GM12878 (cell line): ENCODE measurements at regions not wholly inside any gene's neighbourhood (a gene's known extent, or its start where the extent isn't known, plus 50 kb on each side); places are given as distances from the start of the nearest gene placed in this dataset.

Experiments
- ATAC-seq: fragments of 200-7000 bp; cut with Tn5 transposase; 3 replicates; pipeline ENCODE4 v1.9.1; 2020; ENCODE audit warnings: mild to moderate bottlenecking, moderate library complexity
- BruUV-seq: library from RNA; stranded (reverse); fragments of 400-500 nt; replicated peaks from 2 replicates; lab custom pipeline; 2021; lab: Mats Ljungman, UMichigan
- CTCF ChIA-PET: fragments of 300-600 bp; sonication (Branson Sonifier 250); formaldehyde crosslinking; extraction: SDS; loops from one replicate; lab custom pipeline; 2021; ENCODE audit warnings: inconsistent platforms; lab: Yijun Ruan, JAX
- POLR2A ChIA-PET: fragments of 350-600 bp; formaldehyde crosslinking; extraction: SDS; loops from one replicate; lab custom pipeline; 2021; ENCODE audit warnings: inconsistent platforms; lab: Charles Lee
- RAD21 ChIA-PET: fragments of 300-600 bp; sonication (Branson Sonifier 250); formaldehyde crosslinking; loops from one replicate; lab custom pipeline; 2023; ENCODE audit warnings: antibody characterized with exemption; ENCODE audit not compliant: unreplicated experiment; lab: Charles Lee
- SMC1A ChIA-PET: fragments of 300-600 bp; sonication (Branson Sonifier 250); formaldehyde crosslinking; loops from one replicate; lab custom pipeline; 2023; ENCODE audit not compliant: unreplicated experiment, uncharacterized antibody; lab: Charles Lee
- DNase-seq: peaks from one replicate; pipeline ENCODE4 v3.0.0-alpha.2; 2011; ENCODE audit warnings: low read depth, low spot score
- FAIRE-seq: peaks from 3 replicates; lab custom pipeline; 2011; peaks lifted over from hg19 to GRCh38; lab: Jason Lieb, UNC
- H2AFZ ChIP-seq: 2 replicates; pipeline ENCODE4 v1.6.0; 2011; ENCODE audit warnings: low read depth, low read length, control low read depth; ENCODE audit not compliant: control insufficient read depth
- H3K27ac ChIP-seq: 2 replicates; pipeline ENCODE4 v1.5.1; 2011; ENCODE audit warnings: control low read depth; ENCODE audit not compliant: control insufficient read depth, insufficient read depth
- H3K27me3 ChIP-seq, 2 experiments: replicated peaks in 1 of 2; 2 replicates each; pipeline versions ENCODE4 v1.6.0 to v1.6.1; 2011; ENCODE audit warnings: low read length in 1 of 2; ENCODE audit not compliant: control insufficient read depth in 2 of 2, insufficient read depth in 2 of 2
- H3K36me3 ChIP-seq, 2 experiments: 2 replicates each; pipeline ENCODE4 v1.5.1; 2011; ENCODE audit warnings: low read length in 1 of 2; ENCODE audit not compliant: control insufficient read depth in 2 of 2, insufficient read depth in 2 of 2
- H3K4me1 ChIP-seq: 2 replicates; pipeline ENCODE4 v1.6.1; 2011; ENCODE audit warnings: mild to moderate bottlenecking, low read length, moderate library complexity, mixed read lengths; ENCODE audit not compliant: control insufficient read depth, insufficient read depth
- H3K4me2 ChIP-seq: 2 replicates; pipeline ENCODE4 v1.6.0; 2011; ENCODE audit warnings: control low read depth; ENCODE audit not compliant: control insufficient read depth, insufficient read depth
- H3K4me3 ChIP-seq: fragments of 200-600 bp; sonication (generic); 2 replicates; pipeline ENCODE4 v1.5.1; 2016
- H3K79me2 ChIP-seq: 2 replicates; pipeline ENCODE4 v1.6.0; 2011; ENCODE audit warnings: low read length; ENCODE audit not compliant: control insufficient read depth, insufficient read depth
- H3K9ac ChIP-seq: 2 replicates; pipeline ENCODE4 v1.8.0; 2011; ENCODE audit warnings: low read length, control low read depth, mixed read lengths; ENCODE audit not compliant: control insufficient read depth, insufficient read depth
- H3K9me3 ChIP-seq: replicated peaks from 3 replicates; pipeline ENCODE4 v1.5.1; 2011; ENCODE audit warnings: mild to moderate bottlenecking, low read length; ENCODE audit not compliant: control insufficient read depth, insufficient read depth
- H4K20me1 ChIP-seq: 2 replicates; pipeline ENCODE4 v1.6.0; 2011; ENCODE audit not compliant: control insufficient read depth, insufficient read depth
- BACH1 ChIP-seq: fragments of 450-650 bp; IDR thresholded peaks from 2 replicates; pipeline ENCODE4 v1.6.1; 2017; ENCODE audit warnings: mild to moderate bottlenecking, borderline replicate concordance
- BMI1 ChIP-seq: fragments of 450-650 bp; IDR thresholded peaks from 2 replicates; pipeline ENCODE4 v1.6.1; 2016; ENCODE audit warnings: mild to moderate bottlenecking, moderate library complexity, borderline replicate concordance
- CBX5 ChIP-seq: sonication (generic); IDR thresholded peaks from 2 replicates; pipeline ENCODE4 v1.6.1; 2016; ENCODE audit warnings: low read depth, moderate library complexity, mild to moderate bottlenecking, inconsistent platforms
- HCFC1 ChIP-seq: fragments of 150-350 bp; IDR thresholded peaks from 2 replicates; pipeline ENCODE4 v1.6.1; 2014; ENCODE audit warnings: low read length
- IKZF1 ChIP-seq: fragments of 450-650 bp; conservative IDR thresholded peaks from 2 replicates; pipeline ENCODE4 v1.6.1; 2017; ENCODE audit warnings: antibody characterized with exemption, mild to moderate bottlenecking
- KAT2A ChIP-seq: conservative IDR thresholded peaks from 2 replicates; pipeline ENCODE4 v1.6.1; 2011; ENCODE audit warnings: low read depth, low read length; ENCODE audit not compliant: control insufficient read depth
- YBX1 ChIP-seq: fragments of 450-650 bp; IDR thresholded peaks from 2 replicates; pipeline ENCODE4 v1.6.1; 2016; ENCODE audit warnings: antibody characterized with exemption
- WGBS: methylation state at CpG from one replicate; pipeline ENCODE4 v1.1.6; 2016; ENCODE audit warnings: low lambda C conversion rate; ENCODE audit not compliant: insufficient replicate concordance, insufficient coverage; ENCODE audit errors: missing lambda C conversion rate; 5-methylcytosine and 5-hydroxymethylcytosine counted together
- in situ Hi-C: fragments of 300-500 bp; cut with MboI; formaldehyde crosslinking; loops from 9 replicates; pipeline ENCODE4 v1.14.3; 2018; ENCODE audit warnings: mixed read lengths
- intact Hi-C: fragments of 100-400 bp; cut with micrococcal nuclease; formaldehyde crosslinking; loops from one replicate; pipeline ENCODE4 v1.14.2; 2022; ENCODE audit not compliant: unreplicated experiment

- intact Hi-C loops (no loop called here), in situ Hi-C loops (no loop called here)
- Histone ChIP-seq H3K4me1 (no peaks in the 10 kb centered on the region), H3K4me3 (no peak overlapping the region), H3K27ac (no peak overlapping the region), H4K20me1 (no peaks in the 10 kb centered on the region), H3K9me3 (no peaks in the 10 kb centered on the region), H3K27me3 (no peaks in the 10 kb centered on the region; a peak in 2 of 4 replicates), H3K4me2 (no peak overlapping the region), H3K36me3 (no peaks in the 10 kb centered on the region), H3K9ac (no peak overlapping the region), H3K79me2 (no peaks in the 10 kb centered on the region), H2AFZ (no peak overlapping the region)
- ATAC-seq (no peak), FAIRE-seq (no peak), DNase-seq (no peak)
- TF ChIP-seq IKZF1 (no peak), KAT2A (no peak), CBX5 (no peak), BMI1 (no peak), HCFC1 (no peak), BACH1 (no peak)
- ChIA-PET SMC1A (no interaction called here), POLR2A (no interaction called here), RAD21 (no interaction called here), CTCF (no interaction called here)
- 0% methylated on average over 1 of the region's 1 CpG for WGBS
- no TSS peak for BruUV-seq
These were observed 179.4 kb downstream of the RHOU start for GRCh38 chr1:228914700-228915099.

- no peak for TF ChIP-seq YBX1
- TF ChIP-seq, all 136 proteins: peak for 0
- ChIA-PET SMC1A (no interaction called here), CTCF (no interaction called here), RAD21 (no interaction called here), POLR2A (no interaction called here)
- Histone ChIP-seq H3K4me2 (no peak overlapping the region), H3K4me1 (no peaks in the 10 kb centered on the region), H3K27ac (no peak overlapping the region), H2AFZ (no peak overlapping the region), H3K36me3 (no peaks in the 10 kb centered on the region), H3K4me3 (no peak overlapping the region), H3K79me2 (no peaks in the 10 kb centered on the region), H3K9me3 (no peaks in the 10 kb centered on the region), H3K9ac (no peak overlapping the region), H4K20me1 (no peaks in the 10 kb centered on the region), H3K27me3 (no peaks in the 10 kb centered on the region; a peak in 2 of 4 replicates)
- no TSS peak for BruUV-seq
- no peak for ATAC-seq
- no peak for DNase-seq
- in situ Hi-C loops, result no loop called here
- intact Hi-C loops, result no loop called here
- no peak for FAIRE-seq
- 68% methylated on average over 9 of the region's 9 CpGs for whole genome bisulfite sequencing
These were observed 182.1 kb downstream of the RHOU start for GRCh38 chr1:228917342-228917741.
